ENCODE measurements at regions not wholly inside any gene's neighbourhood (a gene's known extent, or its start where the extent isn't known, plus 50 kb on each side); places are given as distances from the start of the nearest gene placed in this dataset.
"Not testable (repeated sequence)": the region's sequence is repeated elsewhere in the genome, so short reads cannot be mapped to it uniquely, and the experiment has no call there.

DNA sequence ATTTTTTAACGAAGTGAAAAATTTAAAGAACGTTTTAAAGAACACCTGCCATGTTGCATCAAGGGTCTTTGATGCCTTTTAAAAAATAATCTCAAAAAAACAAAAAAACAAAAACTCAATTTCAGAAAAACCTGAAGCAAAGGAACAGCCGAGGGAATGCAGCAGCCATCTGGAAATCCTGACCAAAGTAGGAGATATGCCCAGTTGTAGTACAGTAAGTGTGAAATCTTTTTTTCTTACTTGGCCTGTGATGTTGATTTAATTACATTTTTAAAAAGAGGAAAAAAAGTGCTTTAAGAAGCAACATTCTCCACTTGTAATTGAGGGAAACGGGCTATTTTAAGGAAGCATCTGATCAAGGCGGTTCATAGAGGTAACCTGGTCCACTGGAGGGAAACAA, 213.7 kb upstream of the GAP43 start:
- DNase-seq: no peak

DNA sequence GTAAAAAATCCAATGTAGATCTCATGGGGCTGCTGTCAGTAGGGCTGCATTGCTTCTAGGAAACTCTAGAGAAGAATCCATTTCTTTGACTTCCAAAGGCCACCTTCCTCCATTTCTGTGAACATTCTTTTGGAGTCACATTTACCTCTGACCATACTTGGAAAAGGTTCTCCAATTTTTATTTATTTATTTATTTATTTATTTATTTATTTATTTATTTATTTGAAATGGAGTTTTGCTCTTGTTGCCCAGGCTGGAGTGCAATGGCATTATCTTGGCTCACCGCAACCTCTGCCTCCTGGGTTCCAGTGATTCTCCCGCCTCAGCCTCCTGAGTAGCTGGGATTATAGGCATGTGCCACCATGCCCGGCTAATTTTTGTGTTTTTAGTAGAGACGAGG, 208.7 kb upstream of the GAP43 start:
- not testable (repeated sequence) for H3K27me3 ChIP-seq (ENCODE audit: control insufficient read depth, insufficient read depth, low read length); DNase-seq

More for the DNA sequence above, 213.7 kb upstream of the GAP43 start:
- Histone ChIP-seq H3K27me3 (ENCODE audit: control insufficient read depth, insufficient read depth, low read length) (no peaks in the 10 kb centered on the region), H3K36me3 (replicated peaks; ENCODE audit: control insufficient read depth, insufficient read depth, low read length) (no peaks in the 10 kb centered on the region), H3K4me3 (ENCODE audit: insufficient read depth, low read depth, low read length) (no peak overlapping the region)

DNA sequence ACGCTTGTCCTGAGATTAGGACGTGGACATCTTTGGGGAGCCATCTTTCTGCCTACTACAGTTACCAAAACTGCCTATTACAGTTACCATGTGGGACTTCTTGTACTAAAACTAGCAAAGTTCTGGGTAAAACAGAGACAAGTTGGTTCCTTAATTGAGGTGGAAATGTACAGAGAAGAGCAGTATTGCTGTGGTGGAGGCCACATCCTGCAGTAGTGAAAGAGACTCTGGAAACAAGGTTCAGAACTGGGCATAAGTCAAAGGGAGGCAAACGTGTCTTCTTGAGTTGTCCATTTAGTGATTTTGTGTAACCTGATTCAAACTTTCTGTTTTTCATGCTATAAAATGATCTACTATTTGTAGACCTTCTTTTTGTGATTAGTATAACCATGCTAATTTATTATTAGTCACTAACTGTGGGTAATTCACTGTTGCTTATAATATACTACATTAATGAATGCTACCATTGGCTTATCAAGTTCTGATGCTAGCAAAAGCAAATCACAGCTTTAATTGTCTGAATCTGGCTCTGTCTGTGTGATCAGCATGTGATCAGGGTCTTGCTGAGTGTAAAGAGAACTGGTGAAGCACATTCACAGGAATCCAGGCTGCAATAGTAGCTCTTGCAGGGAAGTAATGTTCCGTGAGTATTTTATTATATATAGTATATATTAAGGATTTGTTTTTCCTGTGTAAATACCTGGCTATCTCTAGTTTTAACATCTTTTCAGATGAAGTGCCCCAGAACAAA, 207.9 kb upstream of the GAP43 start:
- H3K4me3 ChIP-seq (ENCODE audit: insufficient read depth, low read depth, low read length): no peak overlapping the region
- no peaks in the 10 kb centered on the region for H3K27me3 ChIP-seq (ENCODE audit: control insufficient read depth, insufficient read depth, low read length)
- H3K36me3 ChIP-seq (replicated peaks; ENCODE audit: control insufficient read depth, insufficient read depth, low read length): no peaks in the 10 kb centered on the region
- DNase-seq: no peak

More for the DNA sequence above, 208.7 kb upstream of the GAP43 start:
- not testable (repeated sequence) for H3K4me3 ChIP-seq (ENCODE audit: insufficient read depth, low read depth, low read length); H3K36me3 ChIP-seq (replicated peaks; ENCODE audit: control insufficient read depth, insufficient read depth, low read length)

DNA sequence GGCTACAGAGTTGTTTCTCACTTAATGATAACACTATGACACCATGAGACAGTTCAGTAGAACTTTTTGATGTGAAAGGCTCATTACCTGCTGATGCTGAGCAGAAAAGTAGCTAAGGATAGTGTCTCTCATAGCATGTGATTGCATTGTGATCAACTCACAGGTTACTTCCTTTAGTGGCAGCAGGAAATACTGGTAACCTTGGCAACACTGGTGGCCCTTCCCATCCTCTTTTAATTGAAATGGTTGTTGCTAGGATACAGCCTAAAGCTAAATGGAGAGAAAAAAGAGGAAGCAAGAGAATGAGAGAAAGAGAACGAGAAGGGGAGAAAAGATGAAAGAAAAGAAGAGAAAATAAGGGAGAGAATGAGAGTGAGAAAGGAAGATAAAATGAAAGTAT, 204.7 kb upstream of the GAP43 start:
- no peaks in the 10 kb centered on the region for H3K27me3 ChIP-seq (ENCODE audit: control insufficient read depth, insufficient read depth, low read length)
- no peak for DNase-seq
- H3K4me3 ChIP-seq (ENCODE audit: insufficient read depth, low read depth, low read length): no peak overlapping the region
- no peaks in the 10 kb centered on the region for H3K36me3 ChIP-seq (replicated peaks; ENCODE audit: control insufficient read depth, insufficient read depth, low read length)

DNA sequence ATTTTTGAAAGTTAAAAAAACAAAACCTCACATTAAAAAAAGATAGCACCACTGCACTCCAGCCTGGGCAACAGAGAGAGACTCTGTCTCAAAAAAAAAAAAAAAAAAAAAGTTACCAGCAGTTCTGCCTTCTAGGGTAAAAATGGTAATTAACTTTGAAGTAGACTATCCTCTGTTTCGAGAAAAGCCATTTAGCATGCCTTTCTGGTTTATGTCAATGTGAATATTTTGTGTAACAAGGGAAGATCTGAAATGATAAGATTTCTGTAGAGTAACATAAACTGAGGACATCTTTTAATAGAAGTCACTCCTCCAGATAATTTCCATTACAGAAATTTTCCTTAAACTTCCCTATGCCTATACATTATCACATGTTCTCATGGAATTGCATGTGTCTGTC, 203.2 kb upstream of the GAP43 start:
- no peak for DNase-seq
- Histone ChIP-seq H3K27me3 (ENCODE audit: control insufficient read depth, insufficient read depth, low read length) (no peaks in the 10 kb centered on the region), H3K4me3 (ENCODE audit: insufficient read depth, low read depth, low read length) (no peak overlapping the region), H3K36me3 (replicated peaks; ENCODE audit: control insufficient read depth, insufficient read depth, low read length) (no peaks in the 10 kb centered on the region)

DNA sequence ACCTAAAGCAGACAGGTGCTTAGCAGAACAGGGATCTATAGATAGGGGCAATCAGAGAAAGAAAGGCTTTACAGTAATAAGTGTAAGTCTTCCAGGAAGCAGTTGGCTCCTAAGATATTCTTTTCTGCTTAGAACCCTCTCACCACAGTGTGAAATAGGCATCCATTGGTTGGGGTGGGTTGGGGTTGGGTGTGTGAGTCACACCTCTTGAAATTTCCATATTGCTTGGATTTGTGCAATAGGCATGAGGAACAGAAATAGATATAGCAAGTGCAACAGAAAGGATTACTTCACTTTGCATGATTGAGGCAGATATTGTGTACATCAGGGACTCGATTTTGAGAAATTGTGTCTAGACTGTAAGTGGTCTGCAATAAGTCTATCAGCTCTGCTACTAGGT, 200.1 kb upstream of the GAP43 start:
- H3K27me3 ChIP-seq (ENCODE audit: control insufficient read depth, insufficient read depth, low read length): no peaks in the 10 kb centered on the region
- no peak for DNase-seq
- no peaks in the 10 kb centered on the region for H3K36me3 ChIP-seq (replicated peaks; ENCODE audit: control insufficient read depth, insufficient read depth, low read length)
- H3K4me3 ChIP-seq (ENCODE audit: insufficient read depth, low read depth, low read length): no peak overlapping the region

DNA sequence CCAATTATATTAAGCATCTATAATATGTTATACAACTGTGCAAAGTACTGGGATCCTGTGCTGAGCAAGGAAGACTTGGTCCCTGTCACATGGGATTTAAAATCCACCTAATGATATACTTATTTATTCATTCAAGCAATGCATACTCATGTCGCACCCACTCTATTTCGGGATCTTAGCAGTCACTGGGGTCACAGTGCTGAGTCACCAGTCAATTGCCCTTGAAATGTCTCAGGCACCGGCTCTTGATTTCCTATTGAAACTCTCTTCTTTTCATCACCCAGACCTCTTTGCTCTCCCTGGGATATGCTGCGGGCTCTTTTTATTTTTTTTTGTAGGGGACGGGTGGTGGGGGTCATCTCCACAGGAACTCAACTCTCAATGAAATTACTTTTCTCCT, 194.5 kb upstream of the GAP43 start:
- no peaks in the 10 kb centered on the region for H3K36me3 ChIP-seq (replicated peaks; ENCODE audit: control insufficient read depth, insufficient read depth, low read length)
- no peaks in the 10 kb centered on the region for H3K27me3 ChIP-seq (ENCODE audit: control insufficient read depth, insufficient read depth, low read length)
- no peak overlapping the region for H3K4me3 ChIP-seq (ENCODE audit: insufficient read depth, low read depth, low read length)
- no peak for DNase-seq

DNA sequence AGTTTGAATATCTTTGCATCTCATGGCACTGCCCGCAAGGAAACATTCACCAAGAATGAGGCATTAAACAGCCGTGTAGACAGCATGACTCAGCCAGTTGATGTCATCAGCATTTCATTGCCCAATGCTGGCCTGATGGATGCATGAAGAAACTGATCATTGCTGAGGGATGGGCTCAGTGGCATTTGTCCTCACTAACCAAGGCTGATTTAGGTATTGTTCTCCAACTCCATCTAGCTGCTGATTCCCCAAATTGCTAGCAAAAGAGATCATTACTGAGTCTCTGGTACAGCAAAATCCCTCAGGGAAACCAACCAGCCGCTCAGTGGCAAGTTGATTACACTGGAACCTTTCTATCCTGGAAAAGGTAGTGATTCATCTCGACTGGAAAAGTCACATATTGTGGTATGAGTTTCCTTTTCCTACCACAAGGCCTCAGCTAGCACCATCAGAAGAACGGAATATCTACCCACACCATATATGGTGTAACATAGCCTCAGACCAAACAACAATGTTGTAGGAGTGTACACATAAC, 186.5 kb upstream of the GAP43 start:
- DNase-seq: no peak
- Histone ChIP-seq H3K4me3 (ENCODE audit: insufficient read depth, low read depth, low read length) (no peak overlapping the region), H3K36me3 (replicated peaks; ENCODE audit: control insufficient read depth, insufficient read depth, low read length) (no peaks in the 10 kb centered on the region), H3K27me3 (ENCODE audit: control insufficient read depth, insufficient read depth, low read length) (no peaks in the 10 kb centered on the region)

DNA sequence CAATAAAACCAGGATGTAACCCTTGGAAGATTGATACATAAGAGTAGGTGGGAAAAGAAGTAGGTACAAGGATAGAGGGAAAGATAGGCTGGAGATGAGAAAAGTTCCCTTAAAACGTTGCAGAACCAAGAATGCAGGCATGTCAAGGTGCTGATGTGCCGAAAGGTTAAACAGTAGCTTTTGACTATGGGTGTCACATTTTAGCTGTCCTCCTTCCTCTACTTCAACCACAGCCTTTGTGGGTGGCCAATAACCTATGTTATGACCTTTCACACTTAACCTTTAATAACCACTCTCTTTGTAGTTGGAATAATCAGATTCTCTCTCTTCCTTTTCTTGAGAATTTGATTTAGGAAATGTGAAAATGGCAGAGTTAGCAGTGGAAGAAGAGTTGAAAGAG, 184.5 kb upstream of the GAP43 start:
- Histone ChIP-seq H3K27me3 (ENCODE audit: control insufficient read depth, insufficient read depth, low read length) (no peaks in the 10 kb centered on the region), H3K36me3 (replicated peaks; ENCODE audit: control insufficient read depth, insufficient read depth, low read length) (no peaks in the 10 kb centered on the region; the same call in 1 of the 2 replicates), H3K4me3 (ENCODE audit: insufficient read depth, low read depth, low read length) (no peak overlapping the region)
- DNase-seq: no peak

DNA sequence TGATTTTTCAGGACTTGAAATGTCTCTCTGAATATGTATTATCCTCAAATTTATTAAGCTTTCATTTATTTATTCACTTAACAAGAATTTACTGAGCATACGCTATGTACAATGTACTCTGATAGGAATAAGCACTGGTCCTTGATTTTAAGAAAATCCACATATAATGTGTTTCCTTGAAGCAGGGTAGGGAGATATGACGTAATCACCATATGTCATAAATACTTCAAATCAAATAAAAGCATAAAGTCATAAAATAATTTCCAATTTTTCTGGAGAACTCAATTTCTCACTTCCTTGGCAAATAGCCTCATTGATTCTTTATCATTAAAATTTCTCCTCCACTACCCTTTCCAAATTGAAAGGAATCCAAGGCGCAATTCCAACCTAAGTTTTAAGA, 177.8 kb upstream of the GAP43 start:
- DNase-seq: no peak
- H3K27me3 ChIP-seq (ENCODE audit: control insufficient read depth, insufficient read depth, low read length): no peaks in the 10 kb centered on the region
- H3K36me3 ChIP-seq (replicated peaks; ENCODE audit: control insufficient read depth, insufficient read depth, low read length): no peaks in the 10 kb centered on the region; the same call in 1 of the 2 replicates
- no peak overlapping the region for H3K4me3 ChIP-seq (ENCODE audit: insufficient read depth, low read depth, low read length)

DNA sequence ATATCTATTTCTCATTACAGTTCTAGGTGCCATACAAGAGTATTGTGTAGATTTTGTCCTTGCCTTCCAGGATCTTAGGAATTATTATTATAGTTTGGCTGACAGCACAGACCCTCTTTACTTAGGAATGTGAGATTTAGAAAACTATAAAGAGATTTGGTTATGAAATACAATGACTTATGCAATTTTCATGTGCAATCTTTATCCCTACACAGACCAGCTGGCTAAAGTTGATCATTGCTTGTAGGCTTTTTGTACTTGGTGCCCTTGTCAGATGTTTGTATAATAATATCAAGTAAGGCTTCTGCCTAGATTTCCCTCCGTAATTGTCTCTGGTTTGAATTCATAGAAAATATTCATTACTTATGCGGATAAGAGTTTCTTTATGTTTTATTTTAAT, 174.5 kb upstream of the GAP43 start:
- Histone ChIP-seq H3K27me3 (ENCODE audit: control insufficient read depth, insufficient read depth, low read length) (no peaks in the 10 kb centered on the region), H3K4me3 (ENCODE audit: insufficient read depth, low read depth, low read length) (no peak overlapping the region), H3K36me3 (replicated peaks; ENCODE audit: control insufficient read depth, insufficient read depth, low read length) (no peaks in the 10 kb centered on the region)
- no peak for DNase-seq

DNA sequence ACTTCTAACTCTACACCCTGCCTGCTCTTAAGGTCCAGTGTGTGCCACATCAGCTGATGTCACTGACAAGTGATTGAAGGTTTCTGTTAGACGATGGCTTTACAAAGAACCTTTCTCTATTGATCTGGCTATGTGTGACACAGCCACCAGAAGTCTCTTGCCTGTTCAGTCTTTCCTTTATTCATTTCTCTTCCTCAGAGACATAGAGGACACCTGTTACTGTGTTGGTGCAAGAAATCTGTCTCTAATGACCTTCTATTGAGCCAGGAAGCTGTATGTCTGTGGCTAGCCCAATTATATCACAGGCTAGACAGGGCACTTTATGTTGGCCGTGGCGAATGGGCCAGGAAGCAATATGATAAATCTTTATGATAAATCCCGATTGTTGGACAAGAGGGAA, 173.3 kb upstream of the GAP43 start:
- Histone ChIP-seq H3K27me3 (ENCODE audit: control insufficient read depth, insufficient read depth, low read length) (no peaks in the 10 kb centered on the region), H3K4me3 (ENCODE audit: insufficient read depth, low read depth, low read length) (no peak overlapping the region), H3K36me3 (replicated peaks; ENCODE audit: control insufficient read depth, insufficient read depth, low read length) (no peaks in the 10 kb centered on the region)
- no peak for DNase-seq

DNA sequence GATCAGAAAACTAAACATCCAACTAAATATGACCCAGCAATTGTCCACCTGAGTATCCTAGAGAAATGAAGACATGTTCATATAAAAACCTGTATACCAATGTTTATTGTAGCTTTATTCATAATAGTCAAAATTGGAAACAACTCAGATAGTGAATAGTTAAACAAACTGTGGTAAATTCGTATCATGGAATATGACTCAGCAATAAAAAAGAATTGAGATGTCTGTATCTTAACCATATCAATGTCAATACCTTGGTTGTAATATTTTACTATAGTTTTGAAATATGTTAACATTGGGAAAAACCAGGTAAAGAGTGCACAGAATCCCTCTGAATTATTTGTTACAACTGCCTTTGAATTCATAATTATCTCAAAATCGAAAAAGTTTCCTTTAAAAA, 159.3 kb upstream of the GAP43 start:
- no peak for DNase-seq
- Histone ChIP-seq H3K4me3 (ENCODE audit: insufficient read depth, low read depth, low read length) (no peak overlapping the region), H3K36me3 (replicated peaks; ENCODE audit: control insufficient read depth, insufficient read depth, low read length) (no peaks in the 10 kb centered on the region), H3K27me3 (ENCODE audit: control insufficient read depth, insufficient read depth, low read length) (no peaks in the 10 kb centered on the region)

DNA sequence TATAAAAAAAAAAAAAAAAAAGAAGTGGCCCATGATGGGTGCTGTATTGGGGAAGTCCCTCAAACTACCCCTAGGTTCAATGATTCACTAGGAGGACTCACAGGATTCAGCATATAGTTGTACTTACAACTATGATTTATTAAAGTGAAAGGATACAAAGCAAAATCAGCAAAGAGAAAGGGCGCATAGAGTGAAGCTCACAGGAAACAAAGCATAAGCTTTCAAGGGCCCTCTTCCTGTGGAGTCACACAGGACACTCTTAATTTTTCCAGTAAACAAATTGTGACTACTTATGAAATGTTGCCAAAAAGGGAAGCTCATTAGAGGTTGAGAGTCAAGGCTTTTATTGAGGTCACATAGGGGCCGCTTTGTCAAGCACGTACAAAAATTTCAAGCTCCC, 153.7 kb upstream of the GAP43 start:
- no peaks in the 10 kb centered on the region for H3K36me3 ChIP-seq (replicated peaks; ENCODE audit: control insufficient read depth, insufficient read depth, low read length)
- no peak for DNase-seq
- no peaks in the 10 kb centered on the region for H3K27me3 ChIP-seq (ENCODE audit: control insufficient read depth, insufficient read depth, low read length)
- H3K4me3 ChIP-seq (ENCODE audit: insufficient read depth, low read depth, low read length): no peak overlapping the region

DNA sequence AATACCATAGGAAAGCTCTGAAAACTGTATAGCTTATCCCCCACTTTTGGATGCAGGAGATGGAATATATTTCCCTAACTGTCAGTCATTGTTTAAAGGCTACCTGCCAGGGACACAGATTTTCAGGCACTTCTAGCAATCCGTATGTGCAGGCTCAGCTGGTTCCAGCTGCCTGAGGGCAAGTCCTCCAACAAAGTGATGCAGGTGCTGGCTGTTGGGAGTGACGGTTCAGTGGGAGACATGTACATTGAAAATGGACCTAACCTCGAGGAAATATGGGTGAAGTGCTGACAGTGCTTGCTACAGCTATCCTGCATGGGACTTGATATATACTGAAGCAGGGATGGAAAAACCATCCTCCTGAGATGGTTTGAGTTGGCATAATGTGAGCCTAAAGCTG, 153.1 kb upstream of the GAP43 start:
- Histone ChIP-seq H3K27me3 (ENCODE audit: control insufficient read depth, insufficient read depth, low read length) (no peaks in the 10 kb centered on the region), H3K4me3 (ENCODE audit: insufficient read depth, low read depth, low read length) (no peak overlapping the region), H3K36me3 (replicated peaks; ENCODE audit: control insufficient read depth, insufficient read depth, low read length) (no peaks in the 10 kb centered on the region)
- DNase-seq: no peak
